GM18508 (cell line): ENCODE measurements at regions not wholly inside any gene's neighbourhood (a gene's known extent, or its start where the extent isn't known, plus 50 kb on each side); places are given as distances from the start of the nearest gene placed in this dataset.
"Not testable (repeated sequence)": the region's sequence is repeated elsewhere in the genome, so short reads cannot be mapped to it uniquely, and the experiment has no call there.

Experiments
- ATAC-seq: cut with Tn5 transposase; IDR thresholded peaks from one replicate; pipeline ENCODE4 v1.9.1; 2021; ENCODE audit warnings: moderate number of reproducible peaks; ENCODE audit not compliant: insufficient read depth, unreplicated experiment

- no peak for ATAC-seq
Measured at GRCh38 chr13:104943331-104943730, 1592.1 kb downstream of the EFNB2 start.

- ATAC-seq = no peak
Measured at GRCh38 chr13:104937881-104938280, 1597.6 kb downstream of the EFNB2 start.

- no peak for ATAC-seq
Measured at GRCh38 chr13:104936304-104936703, 1599.2 kb downstream of the EFNB2 start.

- not testable (repeated sequence) for ATAC-seq
Measured at GRCh38 chr13:104920513-104920912, 1614.9 kb downstream of the EFNB2 start.

DNA sequence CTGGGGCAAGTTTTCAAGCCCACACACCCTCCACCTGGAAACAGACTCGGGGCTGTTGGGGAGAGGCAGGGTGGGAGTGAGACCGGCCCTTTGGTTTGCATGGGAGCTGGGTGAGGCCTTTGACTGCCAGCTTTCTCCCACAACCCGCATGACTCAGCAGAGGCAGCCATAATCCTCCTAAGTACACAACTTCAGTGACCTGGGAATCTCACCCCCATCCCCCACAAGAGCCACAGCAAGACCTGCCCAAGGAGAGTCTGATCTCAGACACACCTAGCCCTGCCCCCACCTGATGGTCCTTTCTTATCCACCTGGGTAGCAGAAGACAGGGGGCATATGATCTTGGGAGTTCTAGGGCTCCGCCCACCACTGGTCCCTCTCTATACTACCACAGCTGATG is 1615.4 kb downstream of the EFNB2 start:
- no peak for ATAC-seq

GRCh38 chr13:104900191-104900817 is 1635.2 kb downstream of the EFNB2 start:
- ATAC-seq = no peak

DNA sequence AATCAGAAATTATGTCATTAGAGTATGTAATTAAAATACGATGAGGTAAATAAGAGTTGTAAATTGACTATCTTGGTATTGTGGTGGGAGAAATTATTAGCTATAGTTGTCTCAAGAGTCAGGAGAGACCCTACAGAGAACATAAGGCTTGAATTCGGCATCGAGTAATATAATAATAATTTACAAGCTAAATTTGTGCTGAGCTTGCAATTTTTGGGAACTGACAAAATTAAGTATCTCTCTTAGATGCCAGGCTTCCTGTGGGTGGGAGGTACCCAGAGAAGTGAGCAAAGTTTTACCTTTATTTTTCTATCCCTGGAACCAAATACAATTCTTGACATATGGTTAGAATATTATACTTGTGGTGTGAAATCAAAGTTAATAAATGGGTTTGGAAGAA is 1637.0 kb downstream of the EFNB2 start:
- ATAC-seq = no peak

DNA sequence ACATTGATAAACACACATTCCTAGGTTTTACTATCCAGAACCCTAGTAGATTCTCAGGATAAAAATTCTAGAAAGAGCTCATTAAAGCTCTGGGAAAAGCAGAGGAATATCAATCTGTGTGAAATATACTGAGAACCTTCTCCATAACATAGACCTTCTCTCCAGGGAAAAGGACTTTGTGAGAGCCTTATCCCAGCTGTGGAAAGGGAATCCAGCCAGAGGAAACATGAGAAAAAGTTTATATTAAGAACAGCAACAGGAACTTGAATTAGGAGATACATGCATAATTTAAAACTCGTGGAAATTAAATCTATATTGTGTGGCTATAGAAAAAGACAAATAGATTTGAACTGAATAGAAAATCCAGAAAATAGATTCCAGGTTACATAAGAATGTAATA is 1639.9 kb downstream of the EFNB2 start:
- no peak for ATAC-seq

GRCh38 chr13:104875038-104875754 is 1660.3 kb downstream of the EFNB2 start:
- no peak for ATAC-seq

DNA sequence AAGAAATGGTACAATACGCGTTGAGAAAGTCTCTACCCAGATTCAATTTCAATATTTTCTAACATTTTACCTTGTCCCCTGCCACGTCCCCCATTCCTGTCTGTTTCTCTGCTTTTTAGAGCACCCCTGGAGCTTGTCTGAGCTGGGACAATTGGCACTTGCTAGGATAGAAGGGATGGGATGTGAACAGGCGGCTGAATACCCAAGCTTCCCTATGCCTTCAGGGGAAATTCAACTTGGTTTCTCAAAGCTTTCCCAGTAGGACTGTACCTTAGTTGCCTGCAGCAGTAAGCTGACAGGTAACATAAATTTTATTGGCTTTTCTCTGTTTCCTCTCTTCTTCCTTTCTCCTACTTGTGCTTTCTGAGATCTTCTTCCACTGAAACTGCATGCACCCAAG is 1663.3 kb downstream of the EFNB2 start:
- no peak for ATAC-seq

- no peak for ATAC-seq
Measured at GRCh38 chr13:104871456-104871855, 1664.0 kb downstream of the EFNB2 start.

- no peak for ATAC-seq
Measured at GRCh38 chr13:104869501-104869900, 1666.0 kb downstream of the EFNB2 start.

GRCh38 chr13:104868806-104869205 is 1666.7 kb downstream of the EFNB2 start:
- no peak for ATAC-seq

DNA sequence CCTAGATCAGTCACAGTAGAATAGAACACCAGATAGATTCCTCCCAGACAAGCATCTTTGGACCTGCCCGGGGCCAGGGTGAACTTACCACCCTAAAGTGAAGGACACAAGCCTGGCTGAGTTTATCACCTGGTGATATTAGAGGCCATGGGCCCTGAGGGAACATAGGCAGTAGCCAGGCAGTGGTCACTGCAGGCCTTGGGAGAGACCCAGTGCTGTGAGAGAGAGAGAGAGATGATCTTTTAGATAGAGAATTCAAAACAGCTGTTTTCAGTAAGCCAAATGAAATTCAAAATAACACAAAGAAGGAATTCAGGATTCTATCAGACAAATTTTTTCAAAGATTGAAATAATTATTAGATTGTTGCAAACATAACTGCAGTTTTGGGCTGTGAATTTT is 1679.9 kb downstream of the EFNB2 start:
- no peak for ATAC-seq

DNA sequence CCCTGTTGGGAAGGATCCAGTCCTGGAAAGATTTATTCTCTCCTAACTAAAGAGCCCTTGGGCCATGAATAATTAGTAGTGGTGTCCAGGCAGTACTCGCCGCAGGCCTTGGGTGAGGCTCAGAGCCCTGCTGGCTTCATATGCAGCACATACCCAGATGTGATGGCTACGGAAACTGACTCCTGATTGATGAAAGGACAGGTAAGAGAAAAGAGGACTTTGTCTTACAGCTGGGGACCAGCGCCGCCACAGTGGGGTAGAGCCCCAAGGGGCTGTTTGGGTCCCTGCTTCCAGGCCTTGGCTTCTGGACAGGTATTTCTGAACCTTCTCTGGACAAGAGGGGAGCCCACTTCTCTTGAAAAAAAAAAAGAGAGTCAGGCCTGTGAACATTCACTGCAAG is 1680.8 kb downstream of the EFNB2 start:
- ATAC-seq = no peak

GRCh38 chr13:104854007-104854406 is 1681.5 kb downstream of the EFNB2 start:
- ATAC-seq = no peak

DNA sequence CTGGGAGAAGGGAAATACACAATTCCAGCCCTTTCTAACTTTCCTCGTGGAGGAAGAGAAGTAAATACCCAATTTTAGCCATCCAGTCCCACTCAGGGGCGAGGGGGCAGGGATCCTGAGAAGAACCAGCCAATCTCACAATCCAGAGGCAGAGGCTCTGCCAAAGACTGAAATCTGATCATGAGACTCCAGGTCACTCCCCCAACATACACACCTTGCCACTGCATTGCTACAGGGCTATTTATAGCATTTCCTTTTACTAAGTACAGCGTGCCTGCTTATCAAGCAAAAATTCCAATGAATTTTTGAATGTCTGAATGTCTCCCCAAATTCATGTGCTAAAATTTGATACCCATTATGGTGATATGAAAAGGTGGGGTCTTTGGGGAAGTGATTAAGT is 1687.5 kb downstream of the EFNB2 start:
- ATAC-seq = no peak

DNA sequence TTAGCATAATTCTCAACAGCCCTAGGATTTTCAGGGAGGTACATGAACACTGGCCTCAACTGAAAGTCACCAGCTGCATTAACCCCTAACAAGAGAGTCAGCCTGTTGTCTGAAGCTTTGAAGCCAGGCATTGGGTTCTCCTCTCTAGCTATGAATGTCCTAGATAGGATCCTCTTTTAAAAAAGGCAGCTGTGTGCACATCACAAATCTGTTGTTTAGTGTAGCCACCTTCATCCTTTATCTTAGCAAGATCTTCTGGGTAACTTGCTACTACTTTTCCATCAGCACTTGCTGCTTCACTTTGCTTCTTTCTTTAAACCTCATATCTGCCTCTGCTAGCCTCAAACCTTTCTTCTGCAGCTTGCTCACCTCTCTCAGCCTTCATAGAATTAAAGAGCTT is 1692.1 kb downstream of the EFNB2 start:
- ATAC-seq = no peak

DNA sequence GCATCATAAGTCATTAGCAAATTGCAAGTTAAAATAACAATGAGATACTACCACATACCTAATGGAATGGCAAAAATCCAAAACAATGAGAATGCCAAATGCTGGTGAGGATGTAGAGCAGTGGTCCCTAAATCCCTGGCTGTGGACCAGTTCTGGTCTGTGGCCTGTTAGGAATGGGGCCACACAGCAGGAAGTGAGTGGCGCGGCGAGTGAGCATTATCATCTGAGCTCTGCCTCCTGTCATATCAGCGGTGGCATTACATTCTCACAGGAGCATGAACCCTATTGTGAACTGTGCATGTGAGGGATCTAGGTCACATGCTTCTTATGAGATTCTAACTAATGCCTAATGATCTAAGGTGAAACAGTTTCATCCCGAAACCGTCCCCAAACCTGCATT is 1694.4 kb downstream of the EFNB2 start:
- ATAC-seq = no peak

GRCh38 chr13:104837756-104838155 is 1697.7 kb downstream of the EFNB2 start:
- no peak for ATAC-seq

GRCh38 chr13:104833221-104833620 is 1702.2 kb downstream of the EFNB2 start:
- no peak for ATAC-seq

DNA sequence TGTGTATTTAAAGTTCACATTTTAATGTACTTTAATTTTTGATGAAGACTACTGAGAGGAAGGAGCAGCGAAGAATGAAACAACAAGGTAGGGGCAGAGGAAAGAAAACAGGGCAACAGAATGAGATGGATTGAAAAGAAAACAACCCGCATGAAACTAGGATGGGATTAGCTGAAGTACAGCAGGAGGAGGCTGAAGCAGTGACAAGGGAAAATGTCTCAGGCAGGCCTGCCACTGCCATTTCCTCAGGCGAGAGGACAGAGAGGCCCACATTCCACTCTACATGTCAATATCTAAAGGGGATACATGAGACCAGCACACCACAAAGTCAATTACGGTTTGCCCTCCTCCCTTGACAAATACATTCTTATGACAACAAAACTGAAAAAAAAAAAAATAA is 1703.2 kb downstream of the EFNB2 start:
- ATAC-seq = no peak
